Esophagus squamous epithelium (tissue), 4 donors: ENCODE measurements at regions not wholly inside any gene's neighbourhood (a gene's known extent, or its start where the extent isn't known, plus 50 kb on each side); places are given as distances from the start of the nearest gene placed in this dataset.

Source experiments
- CTCF ChIP-seq, 6 experiments: fragments of 450-650 bp in 4 of 6; fragments of 200-600 bp in 2 of 6; sonication (generic) in 2 of 6; IDR thresholded peaks; one replicate each; pipeline ENCODE4 v1.5.1; 2016 to 2019; ENCODE audit warnings: antibody characterized with exemption in 6 of 6, mild to moderate bottlenecking in 4 of 6, moderate library complexity in 4 of 6
- POLR2A ChIP-seq, 4 donors: fragments of 450-650 bp; IDR thresholded peaks; one replicate each; pipeline ENCODE4 v1.6.1; 2017; ENCODE audit warnings: antibody characterized with exemption in 4 of 4, mild to moderate bottlenecking in 4 of 4, moderate library complexity in 3 of 4

GRCh38 chr6:87939776-87940175 lies 107.9 kb upstream of the SPACA1 start:
- TF ChIP-seq CTCF (IDR thresholded peaks at IDR 0.05) (no peak), POLR2A (IDR thresholded peaks at IDR 0.05) (no peak)
